Breast epithelium (tissue), 4 donors: ENCODE measurements at regions not wholly inside any gene's neighbourhood (a gene's known extent, or its start where the extent isn't known, plus 50 kb on each side); places are given as distances from the start of the nearest gene placed in this dataset.

Experiments
- DNase-seq, 2 donors: peaks; one replicate each; pipeline ENCODE4 v3.0.0-alpha.2; 2019; ENCODE audit warnings: low spot score in 2 of 2
- H3K27ac ChIP-seq, 2 donors: fragments of 200-600 bp; sonication (generic) in 1 of 2; one replicate each; pipeline ENCODE4 v1.5.1; 2016 to 2019; ENCODE audit warnings: mild to moderate bottlenecking in 1 of 2
- H3K27me3 ChIP-seq, 2 donors: fragments of 200-600 bp; sonication (generic) in 1 of 2; one replicate each; pipeline versions ENCODE4 v1.5.1 to v1.6.0; 2017 to 2019; ENCODE audit warnings: control low read depth in 1 of 2, mild to moderate bottlenecking in 1 of 2
- H3K36me3 ChIP-seq: fragments of 200-600 bp; one replicate; pipeline ENCODE4 v1.5.1; 2019
- H3K4me1 ChIP-seq, 2 donors: fragments of 200-600 bp; sonication (generic); one replicate each; pipeline ENCODE4 v1.5.1; 2016 to 2019; ENCODE audit warnings: control low read depth in 1 of 2
- H3K4me3 ChIP-seq, 3 donors: fragments of 200-600 bp; sonication (generic); 1 replicate in 2 of 3; 2 replicates in 1 of 3; pipeline ENCODE4 v1.5.1; 2016 to 2019; ENCODE audit warnings: mild to moderate bottlenecking in 3 of 3, moderate library complexity in 2 of 3
- H3K9me3 ChIP-seq, 2 donors: fragments of 200-600 bp; sonication (generic) in 1 of 2; one replicate each; pipeline ENCODE4 v1.5.1; 2016 to 2019; ENCODE audit warnings: control low read depth in 1 of 2
- POLR2A ChIP-seq: fragments of 450-650 bp; IDR thresholded peaks from one replicate; pipeline ENCODE4 v1.6.1; 2016; ENCODE audit warnings: antibody characterized with exemption, mild to moderate bottlenecking, moderate library complexity
- POLR2AphosphoS5 ChIP-seq, 3 donors: sonication (generic); formaldehyde crosslinking; IDR thresholded peaks; one replicate each; pipeline ENCODE4 v1.6.1; 2017; ENCODE audit warnings: antibody characterized with exemption in 3 of 3
- intact Hi-C: fragments of 100-400 bp; cut with DNase I; formaldehyde crosslinking; loops from one replicate; pipeline ENCODE4 v1.15.1; 2023; ENCODE audit warnings: low total_unique reads
- TF ChIP-seq, protein P1 (sequence below), 3 donors: fragments of 450-650 bp; IDR thresholded peaks; one replicate each; pipeline ENCODE4 v1.5.1; 2016 to 2017; ENCODE audit warnings: antibody characterized with exemption in 3 of 3, mild to moderate bottlenecking in 3 of 3, moderate library complexity in 3 of 3

DNA sequence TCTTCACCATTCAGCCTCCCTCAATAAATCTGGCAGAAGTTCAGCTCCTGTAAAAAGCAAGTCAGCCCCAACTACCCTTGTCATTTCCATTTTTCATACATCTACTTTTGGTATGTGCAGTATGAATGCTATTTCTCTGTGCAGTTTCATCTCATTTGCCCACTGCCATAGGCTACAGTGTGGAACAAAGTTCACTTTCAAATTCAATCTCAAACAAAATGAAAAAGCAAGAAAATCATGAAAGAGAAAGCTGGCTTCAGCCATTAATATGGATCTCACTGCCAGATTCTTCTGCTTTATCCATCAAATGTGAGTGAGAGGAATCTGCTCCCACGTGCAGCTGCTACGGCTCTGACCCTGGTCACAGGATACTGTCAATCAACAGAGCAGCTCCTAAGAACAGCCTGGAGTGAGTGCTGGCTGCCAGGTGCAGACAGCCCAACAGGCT, 494.2 kb downstream of the ZNF608 start:
- TF ChIP-seq POLR2AphosphoS5 (IDR thresholded peaks at IDR 0.05) (no peak), POLR2A (no peak)
- TF ChIP-seq, protein P1, sequence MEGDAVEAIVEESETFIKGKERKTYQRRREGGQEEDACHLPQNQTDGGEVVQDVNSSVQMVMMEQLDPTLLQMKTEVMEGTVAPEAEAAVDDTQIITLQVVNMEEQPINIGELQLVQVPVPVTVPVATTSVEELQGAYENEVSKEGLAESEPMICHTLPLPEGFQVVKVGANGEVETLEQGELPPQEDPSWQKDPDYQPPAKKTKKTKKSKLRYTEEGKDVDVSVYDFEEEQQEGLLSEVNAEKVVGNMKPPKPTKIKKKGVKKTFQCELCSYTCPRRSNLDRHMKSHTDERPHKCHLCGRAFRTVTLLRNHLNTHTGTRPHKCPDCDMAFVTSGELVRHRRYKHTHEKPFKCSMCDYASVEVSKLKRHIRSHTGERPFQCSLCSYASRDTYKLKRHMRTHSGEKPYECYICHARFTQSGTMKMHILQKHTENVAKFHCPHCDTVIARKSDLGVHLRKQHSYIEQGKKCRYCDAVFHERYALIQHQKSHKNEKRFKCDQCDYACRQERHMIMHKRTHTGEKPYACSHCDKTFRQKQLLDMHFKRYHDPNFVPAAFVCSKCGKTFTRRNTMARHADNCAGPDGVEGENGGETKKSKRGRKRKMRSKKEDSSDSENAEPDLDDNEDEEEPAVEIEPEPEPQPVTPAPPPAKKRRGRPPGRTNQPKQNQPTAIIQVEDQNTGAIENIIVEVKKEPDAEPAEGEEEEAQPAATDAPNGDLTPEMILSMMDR (IDR thresholded peaks at IDR 0.05) = no peak
- Histone ChIP-seq H3K4me3 (no peak overlapping the region), H3K27ac (no peak overlapping the region), H3K4me1 (no peaks in the 10 kb centered on the region), H3K36me3 (no peaks in the 10 kb centered on the region), H3K9me3 (peaks cover 0 to 7% of the 10 kb centered on the region in 2 donors), H3K27me3 (no peaks in the 10 kb centered on the region)
- DNase-seq = no peak
- intact Hi-C loops = no loop called here

DNA sequence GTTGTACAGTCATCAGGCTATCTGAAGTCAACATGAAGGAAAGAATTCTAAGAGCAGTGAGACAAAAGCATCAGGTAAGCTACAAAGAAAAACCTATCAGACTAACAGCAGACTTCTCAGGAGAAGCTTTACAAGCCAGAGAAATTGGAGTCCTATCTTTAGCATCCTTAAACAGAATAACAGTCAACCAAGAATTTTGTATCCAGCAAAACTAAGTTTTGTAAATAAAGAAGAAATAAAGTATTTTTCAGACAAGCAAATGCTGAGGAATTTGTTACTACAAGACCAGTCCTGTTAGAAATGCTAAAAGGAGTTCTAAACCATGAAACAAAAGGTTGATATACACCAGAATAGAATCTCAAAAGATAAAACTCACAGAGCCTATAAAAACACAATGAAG, 501.2 kb downstream of the ZNF608 start:
- intact Hi-C loops = no loop called here
- no peaks in the 10 kb centered on the region for H3K4me1 ChIP-seq
- peaks cover 12 to 29% of the 10 kb centered on the region in 2 donors for H3K9me3 ChIP-seq
- H3K27ac ChIP-seq = no peak overlapping the region
- no peak for TF ChIP-seq POLR2AphosphoS5 (IDR thresholded peaks at IDR 0.05)
- TF ChIP-seq, protein P1 (IDR thresholded peaks at IDR 0.05) = no peak
- TF ChIP-seq POLR2A = no peak
- no peaks in the 10 kb centered on the region for H3K36me3 ChIP-seq
- H3K27me3 ChIP-seq = no peaks in the 10 kb centered on the region
- no peak for DNase-seq
- no peak overlapping the region for H3K4me3 ChIP-seq

DNA sequence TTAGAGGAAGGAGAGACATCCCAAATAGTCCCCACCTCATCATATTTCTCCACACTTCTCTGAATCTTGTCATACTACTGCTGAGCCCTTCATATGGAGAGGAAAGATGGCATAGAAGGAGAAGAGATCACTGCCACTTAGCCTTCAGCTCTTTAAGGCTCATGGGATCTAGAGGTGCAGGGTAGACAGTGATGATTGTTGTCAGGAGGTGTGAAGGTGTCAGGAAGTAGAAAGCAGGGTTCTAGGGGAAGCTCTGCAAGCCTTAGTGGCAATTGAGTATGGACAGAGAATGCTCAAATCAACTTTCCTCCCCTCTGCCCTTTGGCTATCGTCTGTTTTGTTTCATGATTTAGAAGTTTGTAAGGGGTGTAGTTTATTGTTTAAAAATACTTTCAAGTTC, 505.7 kb downstream of the ZNF608 start:
- H3K36me3 ChIP-seq = no peaks in the 10 kb centered on the region
- no peak overlapping the region for H3K27ac ChIP-seq
- H3K4me3 ChIP-seq = no peak overlapping the region
- intact Hi-C loops = no loop called here
- H3K27me3 ChIP-seq = no peaks in the 10 kb centered on the region
- no peaks in the 10 kb centered on the region for H3K4me1 ChIP-seq
- TF ChIP-seq POLR2A = no peak
- DNase-seq = no peak
- peaks cover 12 to 18% of the 10 kb centered on the region in 2 donors for H3K9me3 ChIP-seq

DNA sequence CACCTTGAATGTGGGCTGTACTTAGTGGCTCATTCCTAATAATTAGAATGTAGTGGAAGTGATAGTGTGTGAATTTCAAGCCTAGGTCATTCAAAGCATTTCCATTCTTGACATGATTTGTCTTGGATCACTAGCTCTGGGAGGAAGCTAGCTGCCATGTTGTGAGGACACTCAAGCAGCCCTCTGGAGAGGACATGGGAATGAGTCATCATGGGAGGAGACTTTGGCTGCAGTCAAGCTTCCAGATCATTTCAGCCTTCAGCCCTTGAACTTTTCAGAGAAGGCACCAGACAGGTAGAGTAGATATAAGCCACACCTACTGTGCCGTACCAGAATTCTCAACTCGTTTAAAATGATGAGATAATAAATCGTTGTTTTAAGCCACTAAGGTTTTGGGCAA, 506.9 kb downstream of the ZNF608 start:
- no peak overlapping the region for H3K27ac ChIP-seq

DNA sequence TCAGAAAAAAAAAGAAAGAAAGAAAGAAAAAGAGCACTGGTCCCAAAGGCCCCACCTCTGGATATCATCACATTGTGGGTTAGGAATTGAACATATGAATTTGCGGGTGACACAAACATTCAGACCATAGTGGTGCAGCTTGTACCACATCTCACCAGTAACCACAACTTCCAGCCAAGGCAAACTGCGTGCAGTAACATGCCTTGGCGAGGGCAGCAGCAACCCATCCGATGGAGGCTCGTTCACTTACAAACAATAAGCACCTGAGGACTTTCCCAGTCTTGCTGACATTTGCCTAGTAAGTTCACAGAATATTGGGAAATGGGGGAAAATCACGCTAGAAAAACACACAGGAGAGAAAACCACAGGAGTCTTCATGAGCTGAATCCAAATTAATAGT, 508.1 kb downstream of the ZNF608 start:
- no peak for TF ChIP-seq POLR2AphosphoS5 (IDR thresholded peaks at IDR 0.05)
- TF ChIP-seq POLR2A = no peak
- TF ChIP-seq, protein P1 (IDR thresholded peaks at IDR 0.05) = no peak
- no peak for DNase-seq
- Histone ChIP-seq H3K27me3 (no peaks in the 10 kb centered on the region), H3K9me3 (no peaks in the 10 kb centered on the region), H3K36me3 (no peaks in the 10 kb centered on the region), H3K27ac (no peak overlapping the region), H3K4me1 (no peaks in the 10 kb centered on the region), H3K4me3 (no peak overlapping the region)
- intact Hi-C loops = no loop called here

More for the DNA sequence above, 506.9 kb downstream of the ZNF608 start:
- DNase-seq = no peak
- intact Hi-C loops = no loop called here
- H3K4me3 ChIP-seq = no peak overlapping the region
- no peaks in the 10 kb centered on the region for H3K27me3 ChIP-seq
- H3K9me3 ChIP-seq = peaks cover 6 to 9% of the 10 kb centered on the region in 2 donors
- no peaks in the 10 kb centered on the region for H3K4me1 ChIP-seq
- TF ChIP-seq, protein P1 (IDR thresholded peaks at IDR 0.05) = no peak
- TF ChIP-seq POLR2AphosphoS5 (IDR thresholded peaks at IDR 0.05) (no peak), POLR2A (no peak)
- H3K36me3 ChIP-seq = no peaks in the 10 kb centered on the region

DNA sequence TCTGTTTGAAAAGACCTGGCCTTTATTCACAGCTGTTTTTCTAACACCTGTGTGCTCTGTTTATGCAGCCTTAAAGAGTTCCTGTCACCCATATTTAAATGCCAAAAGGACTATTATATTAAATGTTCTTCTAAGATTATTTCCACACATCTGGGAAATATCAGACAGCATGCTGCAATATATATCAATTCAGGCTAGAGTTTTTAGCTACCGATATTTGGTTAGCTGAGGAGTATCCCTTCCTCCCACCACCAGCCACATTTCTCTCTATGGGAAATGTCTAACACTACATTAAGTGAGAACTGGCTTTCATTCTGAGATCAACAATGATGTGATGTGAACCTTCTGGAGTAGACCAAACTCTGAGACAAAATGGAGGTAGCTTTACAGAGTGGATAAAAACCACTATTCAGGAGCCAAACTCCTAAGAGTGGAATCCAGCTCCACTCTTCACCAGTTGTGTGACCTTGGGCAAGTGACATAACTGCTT, 509.2 kb downstream of the ZNF608 start:
- no peak overlapping the region for H3K4me3 ChIP-seq
- H3K27ac ChIP-seq = no peak overlapping the region
- no peaks in the 10 kb centered on the region for H3K36me3 ChIP-seq
- DNase-seq = no peak
- no peaks in the 10 kb centered on the region for H3K9me3 ChIP-seq
- no peak for TF ChIP-seq POLR2A
- H3K27me3 ChIP-seq = no peaks in the 10 kb centered on the region
- no peaks in the 10 kb centered on the region for H3K4me1 ChIP-seq
- intact Hi-C loops = no loop called here
